B cell (primary cell): ENCODE measurements at regions not wholly inside any gene's neighbourhood (a gene's known extent, or its start where the extent isn't known, plus 50 kb on each side); places are given as distances from the start of the nearest gene placed in this dataset.

Experiments
- ATAC-seq: fragments of 200-7000 bp; cut with Tn5 transposase; one replicate; pipeline ENCODE4 v1.10.0; 2021; ENCODE audit warnings: low read depth, mild to moderate bottlenecking, moderate number of reproducible peaks, moderate library complexity
- CTCF ChIA-PET: fragments of 350-600 bp; sonication (Branson Sonifier 250); formaldehyde crosslinking; loops from one replicate; lab custom pipeline; 2021; ENCODE audit warnings: antibody characterized with exemption, inconsistent platforms; lab: Charles Lee
- POLR2A ChIA-PET: fragments of 350-600 bp; sonication (Branson Sonifier 250); formaldehyde crosslinking; loops from one replicate; lab custom pipeline; 2021; ENCODE audit warnings: antibody characterized with exemption; lab: Charles Lee
- DNase-seq: peaks from one replicate; pipeline ENCODE4 v3.0.0; 2013
- H2AFZ ChIP-seq: 2 replicates; pipeline ENCODE4 v1.6.1; 2012; ENCODE audit warnings: mild to moderate bottlenecking, low read depth, low read length; ENCODE audit not compliant: insufficient read depth, poor library complexity, severe bottlenecking
- H3K27ac ChIP-seq, 2 donors: 1 replicate in 1 of 2; 2 replicates in 1 of 2; pipeline ENCODE4 v1.5.1; 2012 to 2013; ENCODE audit warnings: low read length in 2 of 2, mild to moderate bottlenecking in 2 of 2, moderate library complexity in 1 of 2
- H3K27me3 ChIP-seq, 4 experiments: fragments of 200-600 bp in 1 of 4; sonication (generic) in 1 of 4; replicated peaks in 1 of 4; 1 replicate in 2 of 4; 2 replicates in 2 of 4; pipeline versions ENCODE4 v1.6.1 to v1.7.0; 2013 to 2016; ENCODE audit warnings: low read length in 3 of 4, mild to moderate bottlenecking in 2 of 4, mixed read lengths in 1 of 4, moderate library complexity in 1 of 4; ENCODE audit not compliant: insufficient read depth in 4 of 4, control insufficient read depth in 3 of 4; ENCODE audit errors: control extremely low read depth in 1 of 4
- H3K36me3 ChIP-seq, 2 experiments: replicated peaks in 1 of 2; 1 replicate in 1 of 2; 2 replicates in 1 of 2; pipeline versions ENCODE4 v1.6.1 to v1.7.1; 2013; ENCODE audit warnings: low read length in 1 of 2; ENCODE audit not compliant: insufficient read depth in 2 of 2, control insufficient read depth in 1 of 2; ENCODE audit errors: control extremely low read depth in 1 of 2, extremely low read depth in 1 of 2
- H3K4me1 ChIP-seq, 2 donors: fragments of 200-600 bp in 1 of 2; sonication (generic) in 1 of 2; 1 replicate in 1 of 2; 2 replicates in 1 of 2; pipeline versions ENCODE4 v1.5.1 to v1.6.1; 2013 to 2017; ENCODE audit warnings: low read length in 2 of 2; ENCODE audit not compliant: control insufficient read depth in 2 of 2, insufficient read depth in 2 of 2
- H3K4me2 ChIP-seq: replicated peaks from 2 replicates; pipeline ENCODE3; 2012; ENCODE audit warnings: mild to moderate bottlenecking, low read depth, low read length; ENCODE audit not compliant: poor library complexity, severe bottlenecking
- H3K4me3 ChIP-seq, 5 experiments: fragments of 200-600 bp in 1 of 5; sonication (generic) in 1 of 5; 1 replicate in 3 of 5; 2 replicates in 2 of 5; pipeline versions ENCODE4 v1.5.1 to v1.7.0; 2011 to 2016; ENCODE audit warnings: low read length in 4 of 5, mild to moderate bottlenecking in 4 of 5, low read depth in 2 of 5, control low read depth in 1 of 5, moderate library complexity in 1 of 5; ENCODE audit not compliant: insufficient read depth in 1 of 5; ENCODE audit errors: control extremely low read depth in 1 of 5, extremely low read depth in 1 of 5
- H3K79me2 ChIP-seq: fragments of 200-600 bp; sonication (generic); one replicate; pipeline ENCODE4 v1.6.0; 2016; ENCODE audit warnings: low read length; ENCODE audit not compliant: control insufficient read depth, insufficient read depth
- H3K9ac ChIP-seq: fragments of 200-600 bp; sonication (generic); 2 replicates; pipeline ENCODE4 v1.6.1; 2017; ENCODE audit warnings: mild to moderate bottlenecking, low read length, moderate library complexity
- H3K9me3 ChIP-seq, 3 donors: one replicate each; pipeline versions ENCODE4 v1.6.1 to v1.7.1; 2013; ENCODE audit warnings: low read length in 2 of 3; ENCODE audit not compliant: control insufficient read depth in 2 of 3, insufficient read depth in 1 of 3; ENCODE audit errors: control extremely low read depth in 1 of 3
- H4K20me1 ChIP-seq: 2 replicates; pipeline ENCODE4 v1.6.0; 2012; ENCODE audit warnings: mild to moderate bottlenecking, low read length; ENCODE audit not compliant: insufficient read depth, control insufficient read depth, poor library complexity, severe bottlenecking
- H3K27ac Mint-ChIP-seq: one replicate; pipeline ENCODE4 v1.8.0; 2021; ENCODE audit warnings: mixed read lengths
- H3K27me3 Mint-ChIP-seq: one replicate; pipeline ENCODE4 v1.8.0; 2021; ENCODE audit warnings: mixed read lengths
- H3K4me1 Mint-ChIP-seq: one replicate; pipeline ENCODE4 v1.8.0; 2021; ENCODE audit warnings: mixed read lengths
- H3K4me3 Mint-ChIP-seq: one replicate; pipeline ENCODE4 v1.8.0; 2021; ENCODE audit warnings: mixed read lengths
- H3K9me3 Mint-ChIP-seq: one replicate; pipeline ENCODE4 v1.8.0; 2022; ENCODE audit warnings: mixed read lengths; ENCODE audit not compliant: insufficient read depth
- EZH2 ChIP-seq: IDR thresholded peaks from 2 replicates; pipeline ENCODE4 v1.6.1; 2012; ENCODE audit warnings: borderline replicate concordance, low read depth, mild to moderate bottlenecking, moderate library complexity, low read length; ENCODE audit not compliant: insufficient read depth, poor library complexity, severe bottlenecking
- WGBS: methylation state at CpG from one replicate; pipeline ENCODE4 v1.1.5; 2013; ENCODE audit warnings: missing lambda C conversion rate; ENCODE audit not compliant: insufficient coverage; 5-methylcytosine and 5-hydroxymethylcytosine counted together
- intact Hi-C: fragments of 100-400 bp; cut with micrococcal nuclease; formaldehyde crosslinking; loops from one replicate; pipeline ENCODE4 v1.10.0; 2022
- TF ChIP-seq, protein P1 (sequence below): fragments of 200-600 bp; IDR thresholded peaks from one replicate; pipeline ENCODE4 v1.8.0; 2022; ENCODE audit warnings: antibody characterized with exemption, mild to moderate bottlenecking

DNA sequence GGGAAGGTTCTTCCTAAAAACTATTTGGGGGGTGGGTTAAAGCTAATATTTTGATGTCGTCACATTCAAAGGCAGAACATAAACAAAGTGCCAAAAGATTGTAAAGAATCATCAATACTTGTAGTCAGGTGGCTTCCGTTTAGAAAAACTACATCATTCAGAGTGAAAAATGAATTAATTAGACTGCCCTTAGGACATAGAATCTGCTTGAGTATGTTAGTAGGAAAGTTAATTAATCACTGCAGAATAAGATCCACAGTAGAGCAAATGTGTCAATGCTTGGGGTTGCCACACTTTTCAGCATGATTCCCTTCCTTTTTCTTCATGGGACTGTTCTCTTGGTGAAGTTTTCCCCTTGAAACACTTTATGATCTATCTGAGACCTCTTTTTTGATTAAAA lies 166.8 kb upstream of the MTNR1B start:
- POLR2A ChIA-PET, result no interaction called here
- Histone ChIP-seq H3K79me2 (no peaks in the 10 kb centered on the region), H3K4me1 (no peaks in the 10 kb centered on the region), H3K27ac (no peak overlapping the region), H3K27me3 (no peaks in the 10 kb centered on the region), H2AFZ (no peak overlapping the region), H3K4me2 (no peak overlapping the region), H3K9me3 (no peaks in the 10 kb centered on the region), H3K4me3 (no peak overlapping the region), H3K36me3 (no peaks in the 10 kb centered on the region), H4K20me1 (no peaks in the 10 kb centered on the region), H3K9ac (no peak overlapping the region)
- intact Hi-C loops, result no loop called here
- Mint-ChIP-seq H3K4me3 (no peak overlapping the region), H3K27ac (no peak overlapping the region), H3K27me3 (no peaks in the 10 kb centered on the region), H3K9me3 (no peaks in the 10 kb centered on the region), H3K4me1 (no peaks in the 10 kb centered on the region)
- TF ChIP-seq, protein P1, sequence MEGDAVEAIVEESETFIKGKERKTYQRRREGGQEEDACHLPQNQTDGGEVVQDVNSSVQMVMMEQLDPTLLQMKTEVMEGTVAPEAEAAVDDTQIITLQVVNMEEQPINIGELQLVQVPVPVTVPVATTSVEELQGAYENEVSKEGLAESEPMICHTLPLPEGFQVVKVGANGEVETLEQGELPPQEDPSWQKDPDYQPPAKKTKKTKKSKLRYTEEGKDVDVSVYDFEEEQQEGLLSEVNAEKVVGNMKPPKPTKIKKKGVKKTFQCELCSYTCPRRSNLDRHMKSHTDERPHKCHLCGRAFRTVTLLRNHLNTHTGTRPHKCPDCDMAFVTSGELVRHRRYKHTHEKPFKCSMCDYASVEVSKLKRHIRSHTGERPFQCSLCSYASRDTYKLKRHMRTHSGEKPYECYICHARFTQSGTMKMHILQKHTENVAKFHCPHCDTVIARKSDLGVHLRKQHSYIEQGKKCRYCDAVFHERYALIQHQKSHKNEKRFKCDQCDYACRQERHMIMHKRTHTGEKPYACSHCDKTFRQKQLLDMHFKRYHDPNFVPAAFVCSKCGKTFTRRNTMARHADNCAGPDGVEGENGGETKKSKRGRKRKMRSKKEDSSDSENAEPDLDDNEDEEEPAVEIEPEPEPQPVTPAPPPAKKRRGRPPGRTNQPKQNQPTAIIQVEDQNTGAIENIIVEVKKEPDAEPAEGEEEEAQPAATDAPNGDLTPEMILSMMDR, result no peak
- no peak for TF ChIP-seq EZH2
- DNase-seq, result no peak
- WGBS, result no CpG with 5 or more reads among the region's 2 CpGs
- CTCF ChIA-PET, result no interaction called here
- no peak for ATAC-seq

DNA sequence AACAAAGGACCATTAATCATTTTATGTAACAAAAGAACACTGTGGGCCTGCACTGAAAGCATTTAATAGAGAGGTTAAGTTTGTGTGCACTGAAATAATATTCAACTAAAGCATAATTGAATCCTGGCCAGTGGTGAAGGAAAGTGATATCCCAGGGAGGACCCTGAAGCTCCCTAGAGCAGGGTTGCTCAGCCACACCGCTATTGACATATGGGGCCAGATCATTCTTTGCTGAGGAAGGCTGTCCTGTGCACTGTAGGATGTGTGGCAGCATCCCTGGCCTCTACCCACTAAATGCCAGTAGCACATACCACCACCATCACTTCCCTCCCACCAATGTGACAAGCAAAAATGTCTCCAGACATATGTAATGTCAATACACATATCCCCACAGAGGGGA lies 166.1 kb upstream of the MTNR1B start:
- WGBS, result 100% methylated on average over 1 of the region's 1 CpG

More for the DNA sequence above, 166.1 kb upstream of the MTNR1B start:
- Histone ChIP-seq H3K9me3 (no peaks in the 10 kb centered on the region), H3K4me2 (no peak overlapping the region), H3K4me3 (no peak overlapping the region), H3K27ac (no peak overlapping the region), H3K9ac (no peak overlapping the region), H3K4me1 (no peaks in the 10 kb centered on the region), H3K79me2 (no peaks in the 10 kb centered on the region), H4K20me1 (no peaks in the 10 kb centered on the region), H2AFZ (no peak overlapping the region), H3K36me3 (no peaks in the 10 kb centered on the region), H3K27me3 (no peaks in the 10 kb centered on the region)
- intact Hi-C loops, result no loop called here
- DNase-seq, result no peak
- no peaks in the 10 kb centered on the region for H3K4me1 Mint-ChIP-seq
- H3K27ac Mint-ChIP-seq, result no peak overlapping the region
- no peak for ATAC-seq
- H3K9me3 Mint-ChIP-seq, result no peaks in the 10 kb centered on the region
- H3K27me3 Mint-ChIP-seq, result no peaks in the 10 kb centered on the region
- POLR2A ChIA-PET, result no interaction called here
- TF ChIP-seq, protein P1, result no peak
- no peak for TF ChIP-seq EZH2
- CTCF ChIA-PET, result no interaction called here
- H3K4me3 Mint-ChIP-seq, result no peak overlapping the region
